ENCODE measurements at regions not wholly inside any gene's neighbourhood (a gene's known extent, or its start where the extent isn't known, plus 50 kb on each side); places are given as distances from the start of the nearest gene placed in this dataset.
"Not testable (repeated sequence)": the region's sequence is repeated elsewhere in the genome, so short reads cannot be mapped to it uniquely, and the experiment has no call there.

DNA sequence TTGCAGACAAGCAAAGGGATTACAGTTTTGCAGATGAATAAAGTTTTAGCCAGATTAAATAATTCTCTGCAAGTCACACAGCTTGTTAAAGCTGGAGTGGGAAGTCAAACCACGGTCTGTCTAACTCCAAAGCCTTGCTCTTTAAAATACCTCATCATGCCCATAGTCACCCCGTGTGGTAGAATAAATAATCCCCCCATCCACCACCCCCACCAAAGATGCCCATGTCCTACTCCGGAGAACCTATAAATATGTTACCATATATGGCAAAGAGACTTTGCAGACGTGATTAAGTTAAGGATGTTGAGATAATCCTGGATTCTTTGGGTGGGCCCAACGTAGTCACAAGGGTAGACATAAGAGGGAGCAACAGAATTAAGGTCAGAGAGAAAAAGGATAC is 118.7 kb downstream of the BEND2 start:
- DNase-seq: no peak

DNA sequence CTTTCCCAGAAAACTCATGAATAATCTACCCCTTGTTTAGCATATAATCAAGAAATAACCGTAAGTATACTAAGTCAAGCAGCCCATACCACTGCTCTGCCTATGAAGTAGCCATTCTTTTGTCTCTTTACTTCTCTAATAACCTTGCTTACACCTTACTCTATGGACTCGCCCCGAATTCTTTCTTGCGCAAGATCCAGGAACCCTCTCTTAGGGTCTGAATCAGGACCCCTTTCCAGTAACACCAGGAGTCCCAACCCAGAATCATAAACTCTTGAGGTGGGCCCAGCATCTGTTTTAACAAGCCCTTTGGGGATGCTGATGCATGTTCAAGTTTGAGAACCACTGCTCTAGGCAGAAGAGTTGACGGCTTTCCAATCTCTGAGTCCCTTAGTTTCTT is 119.6 kb downstream of the BEND2 start:
- DNase-seq: no peak

DNA sequence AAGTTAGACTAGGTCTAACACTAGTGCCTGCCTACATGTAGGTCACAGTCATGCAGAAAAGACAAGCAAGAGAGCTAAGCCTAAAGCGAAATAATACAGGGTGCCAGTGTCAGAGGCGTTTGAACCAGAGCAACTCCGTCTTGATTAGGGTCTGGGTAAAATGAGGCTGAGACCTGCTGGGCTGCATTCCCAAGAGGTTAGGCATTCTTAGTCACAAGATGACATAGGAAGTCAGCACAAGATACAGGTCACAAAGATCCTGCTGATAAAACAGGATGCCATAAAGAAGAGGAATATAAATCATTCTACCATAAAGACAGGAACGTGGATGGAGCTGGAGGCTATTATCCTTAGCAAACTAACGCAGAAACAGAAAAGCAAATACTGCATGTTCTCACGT is 120.9 kb downstream of the BEND2 start:
- no peak for DNase-seq

DNA sequence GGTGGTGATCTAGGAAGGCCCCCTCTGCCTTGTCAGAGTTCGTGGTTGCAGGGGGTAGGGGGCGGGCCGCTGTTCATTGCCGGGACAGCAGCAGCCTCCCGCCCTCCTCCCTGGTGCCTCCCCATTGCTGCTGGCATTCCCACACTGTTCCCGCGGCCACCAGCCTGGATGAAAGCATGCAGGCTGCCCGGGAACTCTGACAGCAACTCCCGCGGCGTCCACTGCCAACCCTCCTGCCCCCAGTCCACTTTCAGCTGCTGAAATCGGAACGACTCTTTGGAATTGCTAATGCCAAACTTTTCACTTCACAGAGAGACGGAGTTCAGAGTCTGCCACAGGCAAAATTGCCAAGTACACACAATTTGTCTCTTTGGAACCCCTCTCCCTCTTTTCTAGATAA is 121.9 kb downstream of the BEND2 start:
- no peak for DNase-seq

DNA sequence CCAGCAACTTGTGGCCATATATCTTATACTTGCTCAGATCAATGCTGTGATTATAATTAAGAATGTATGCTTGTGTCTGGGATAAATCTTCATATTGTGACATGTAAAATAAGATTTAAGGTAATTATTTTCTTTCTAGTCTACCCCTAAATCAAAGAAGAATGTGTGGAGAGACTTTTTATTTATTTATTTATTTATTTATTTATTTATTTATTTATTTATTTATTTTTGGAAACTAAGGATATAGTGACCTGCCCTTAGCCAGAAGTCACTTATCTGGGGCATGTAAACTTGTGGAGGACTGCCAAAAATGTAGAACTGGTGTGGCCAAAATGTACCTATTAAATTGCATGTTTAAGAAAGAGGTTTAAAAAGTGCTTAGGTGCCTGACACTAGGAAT is 144.3 kb downstream of the BEND2 start:
- no peak for DNase-seq

DNA sequence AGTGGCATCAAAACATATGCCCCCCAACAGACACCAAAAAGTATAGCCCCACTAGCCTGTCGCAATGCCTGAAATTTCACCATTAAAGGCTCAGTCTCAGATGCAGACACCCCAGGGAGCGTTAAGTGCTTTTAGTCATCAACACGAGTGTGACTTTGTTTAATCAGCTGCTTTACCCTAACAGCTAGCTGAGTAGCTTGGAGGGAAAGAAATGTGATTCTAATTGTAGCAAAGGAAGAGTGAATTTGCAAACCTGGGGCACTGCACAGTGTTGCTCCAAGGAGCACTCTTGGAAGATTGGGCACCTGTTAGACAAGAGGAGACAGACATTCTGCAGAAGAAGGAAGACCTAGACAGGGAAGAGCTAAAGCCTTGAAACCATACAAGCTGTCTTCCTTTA is 145.1 kb downstream of the BEND2 start:
- peak; percentile 78 for DNase-seq

DNA sequence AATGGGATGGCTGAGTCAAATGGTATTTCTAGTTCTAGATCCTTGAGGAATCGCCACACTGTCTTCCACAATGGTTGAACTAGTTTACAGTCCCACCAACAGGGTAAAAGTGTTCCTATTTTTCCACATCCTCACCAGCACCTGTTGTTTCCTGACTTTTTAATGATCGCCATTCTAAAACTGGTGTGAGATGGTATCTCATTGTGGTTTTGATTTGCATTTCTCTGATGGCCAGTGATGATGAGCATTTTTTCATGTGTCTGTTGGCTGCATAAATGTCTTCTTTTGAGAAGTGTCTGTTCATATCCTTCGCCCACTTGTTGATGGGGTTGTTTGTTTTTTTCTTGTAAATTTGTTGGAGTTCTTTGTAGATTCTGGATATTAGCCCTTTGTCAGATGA is 152.6 kb downstream of the BEND2 start:
- not testable (repeated sequence) for DNase-seq

DNA sequence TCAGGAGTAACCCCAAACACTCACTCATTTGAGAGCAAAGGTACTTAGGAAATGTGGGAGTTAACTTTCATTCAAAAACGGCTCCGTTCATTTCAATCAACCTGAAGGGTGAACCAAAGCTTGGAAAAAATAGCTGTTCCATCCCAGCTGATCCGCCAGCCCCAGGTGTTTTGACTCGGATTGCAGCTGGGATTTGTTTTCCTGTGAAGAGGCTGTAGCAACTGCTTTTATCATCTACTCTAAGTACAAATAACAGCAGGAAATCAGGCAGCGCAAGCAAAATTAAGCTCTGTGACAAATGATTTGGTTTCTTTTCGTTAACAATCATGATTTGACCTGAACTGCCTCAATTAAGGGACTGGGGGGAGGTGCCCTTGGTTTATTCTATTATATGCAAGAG is 154.7 kb downstream of the BEND2 start:
- peak; percentile 71 for DNase-seq

DNA sequence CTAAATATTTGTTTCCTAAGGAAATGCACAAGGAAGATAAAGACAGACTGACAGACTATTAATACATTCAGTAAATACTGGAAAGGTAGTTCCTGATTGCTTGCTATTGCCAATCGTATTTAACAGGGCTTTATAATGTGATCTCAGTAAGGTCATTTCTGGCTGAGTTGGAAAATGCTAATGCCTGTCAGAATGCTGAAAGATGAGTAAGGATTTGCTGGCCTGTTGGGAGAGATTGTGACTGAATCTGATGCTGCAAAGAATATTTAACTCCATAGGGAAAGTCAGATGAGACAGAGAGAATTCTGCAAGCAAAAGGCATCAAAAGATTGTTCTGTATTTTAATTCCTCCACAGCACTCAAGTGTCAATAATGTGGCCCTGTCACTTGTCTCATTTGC is 169.0 kb downstream of the BEND2 start:
- DNase-seq: no peak

DNA sequence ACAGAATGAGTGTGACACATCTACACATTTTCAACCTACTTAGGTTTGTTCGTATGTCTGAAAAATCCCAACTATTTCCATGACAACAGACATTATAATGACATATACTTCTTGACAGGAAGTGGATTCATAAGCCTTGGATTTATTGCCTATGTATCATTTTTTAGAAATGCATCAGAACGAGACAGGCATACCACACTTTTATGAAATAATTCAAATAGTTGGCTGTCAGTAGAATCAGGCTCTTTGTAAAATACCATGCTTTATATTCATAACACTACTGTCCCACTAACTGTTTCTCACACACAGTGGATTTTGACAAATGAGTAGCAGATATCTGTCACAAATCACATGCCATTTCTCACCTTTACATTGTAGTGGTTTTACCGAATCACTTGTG is 173.2 kb downstream of the BEND2 start:
- no peak for DNase-seq

DNA sequence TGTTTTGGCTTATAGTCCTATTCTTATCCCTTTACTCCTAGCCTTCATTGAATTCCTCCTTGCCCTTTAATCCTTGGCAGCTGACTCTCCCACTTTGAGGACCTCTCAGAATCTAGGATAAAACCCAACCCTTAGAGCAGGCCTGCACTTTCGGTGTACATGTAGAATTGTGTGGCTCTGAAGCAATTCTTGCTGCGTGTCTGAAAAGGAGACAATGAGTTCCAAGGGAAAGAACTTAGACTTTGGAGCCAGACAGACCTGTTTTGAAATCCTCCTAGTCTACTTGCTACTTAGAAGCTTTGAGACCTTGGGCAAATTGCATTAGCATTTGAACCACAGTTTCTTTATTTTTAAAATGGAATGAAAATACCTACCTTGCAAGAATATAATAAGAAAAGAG is 175.2 kb downstream of the BEND2 start:
- no peak for DNase-seq

DNA sequence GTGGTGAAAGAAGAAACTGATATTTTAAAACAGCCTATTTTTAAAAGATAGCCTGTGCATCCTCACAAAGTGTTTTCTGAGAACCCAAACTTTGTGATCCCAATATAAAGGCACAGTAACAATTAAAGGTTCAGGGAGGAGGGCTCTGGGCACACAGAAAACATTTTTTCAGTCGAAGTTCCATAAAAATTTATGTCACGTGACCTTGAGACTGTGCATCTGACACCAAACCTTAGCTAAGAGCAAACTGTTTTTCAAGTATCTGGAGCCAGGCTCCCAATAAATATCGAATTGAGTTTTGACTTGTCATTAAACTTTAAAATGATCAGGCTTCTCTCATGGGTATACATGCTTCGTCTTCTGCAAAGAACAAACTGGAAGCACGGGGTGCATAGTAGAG is 177.9 kb downstream of the BEND2 start:
- no peak for DNase-seq

DNA sequence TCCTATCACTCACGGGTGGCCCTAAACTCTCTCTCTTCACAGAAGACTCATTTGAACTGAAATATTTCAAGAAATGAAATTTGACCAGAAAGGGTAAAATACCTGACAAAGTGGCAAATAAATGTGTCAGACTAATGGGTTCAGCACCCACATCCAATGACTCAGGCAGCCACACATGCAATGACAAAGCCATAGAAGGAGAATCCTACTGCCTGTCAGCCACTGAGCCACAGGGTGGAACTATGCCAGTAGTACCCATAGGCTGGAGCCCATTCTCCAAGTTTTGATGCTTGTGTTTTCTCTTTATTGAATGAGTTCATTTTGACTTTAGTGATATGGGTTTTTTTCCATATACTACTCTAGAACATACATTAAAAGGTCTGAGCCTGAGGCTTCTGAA is 179.0 kb downstream of the BEND2 start:
- no peak for DNase-seq

DNA sequence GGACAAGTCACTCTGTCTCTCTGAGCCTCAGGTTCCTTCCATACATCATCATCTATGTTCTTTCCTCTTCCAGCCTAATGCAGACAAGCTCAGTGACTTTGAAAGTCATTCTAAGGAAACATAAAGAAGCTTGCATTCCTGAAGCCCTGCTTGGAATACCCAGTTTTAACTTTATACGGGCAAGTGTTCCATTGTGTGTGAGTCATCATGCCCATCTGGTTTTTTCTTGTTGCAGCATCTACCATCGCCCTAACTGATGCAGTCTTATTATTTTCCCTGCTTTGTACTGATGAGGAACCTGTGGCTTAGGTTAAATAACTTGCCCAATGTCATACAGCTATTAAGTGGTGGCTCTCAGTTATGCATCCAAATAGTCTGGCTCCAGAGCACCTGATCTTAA is 177.9 kb upstream of the RAI2 start:
- DNase-seq: no peak

DNA sequence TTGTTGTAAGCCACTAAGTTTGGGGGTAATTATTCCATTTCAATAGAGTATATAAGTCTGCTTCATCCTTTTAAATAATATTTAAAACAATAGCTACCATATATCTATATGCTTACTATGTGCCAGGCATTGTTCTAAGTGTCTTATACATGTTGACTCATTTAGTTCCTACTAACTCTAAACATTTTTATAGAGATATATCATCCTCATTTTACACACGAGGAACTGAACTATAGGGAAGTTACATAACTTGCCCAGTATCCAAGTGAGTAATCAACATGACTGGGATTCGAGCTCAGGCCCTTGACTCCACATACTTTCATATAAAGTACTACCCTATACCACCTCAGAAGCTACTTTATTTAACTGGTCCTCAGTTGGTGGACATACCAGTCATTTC is 175.3 kb upstream of the RAI2 start:
- DNase-seq: no peak

DNA sequence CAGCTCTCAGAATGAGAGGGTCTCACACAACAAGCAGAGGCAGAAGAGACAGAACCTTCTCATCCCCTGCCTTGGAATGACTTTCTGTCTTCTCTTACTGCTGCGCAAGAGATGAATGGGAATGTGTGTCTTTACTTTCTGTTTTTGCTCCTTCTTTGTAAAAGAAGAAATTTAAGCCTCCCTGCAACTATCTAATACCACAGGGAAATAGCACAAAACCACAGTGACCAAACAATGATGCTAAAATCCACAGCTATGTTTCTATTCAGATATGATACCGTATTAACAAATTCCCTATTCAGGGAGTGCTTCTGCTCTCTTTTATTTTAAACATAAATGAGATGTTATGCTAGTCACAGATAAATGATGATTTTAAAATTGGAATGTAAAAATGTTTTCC is 173.8 kb upstream of the RAI2 start:
- no peak for DNase-seq

DNA sequence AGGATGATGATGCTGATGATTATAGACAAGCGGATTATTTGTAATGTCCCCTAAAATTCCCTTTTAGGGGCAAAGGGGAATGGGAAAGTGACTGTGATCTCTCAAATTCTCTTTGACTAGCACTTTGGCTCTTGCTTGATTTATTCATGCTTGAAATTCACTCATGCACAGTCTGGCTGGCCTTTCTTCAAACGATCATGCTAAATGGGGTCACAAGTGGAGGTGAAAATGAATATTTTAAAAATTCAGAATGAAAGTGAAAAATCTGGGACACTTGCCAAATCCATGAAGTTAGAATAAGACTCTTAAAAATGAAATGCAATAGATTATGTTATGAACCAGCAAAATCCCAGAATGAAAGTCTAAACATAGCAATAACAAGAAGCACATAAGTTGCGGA is 173.4 kb upstream of the RAI2 start:
- DNase-seq: no peak

DNA sequence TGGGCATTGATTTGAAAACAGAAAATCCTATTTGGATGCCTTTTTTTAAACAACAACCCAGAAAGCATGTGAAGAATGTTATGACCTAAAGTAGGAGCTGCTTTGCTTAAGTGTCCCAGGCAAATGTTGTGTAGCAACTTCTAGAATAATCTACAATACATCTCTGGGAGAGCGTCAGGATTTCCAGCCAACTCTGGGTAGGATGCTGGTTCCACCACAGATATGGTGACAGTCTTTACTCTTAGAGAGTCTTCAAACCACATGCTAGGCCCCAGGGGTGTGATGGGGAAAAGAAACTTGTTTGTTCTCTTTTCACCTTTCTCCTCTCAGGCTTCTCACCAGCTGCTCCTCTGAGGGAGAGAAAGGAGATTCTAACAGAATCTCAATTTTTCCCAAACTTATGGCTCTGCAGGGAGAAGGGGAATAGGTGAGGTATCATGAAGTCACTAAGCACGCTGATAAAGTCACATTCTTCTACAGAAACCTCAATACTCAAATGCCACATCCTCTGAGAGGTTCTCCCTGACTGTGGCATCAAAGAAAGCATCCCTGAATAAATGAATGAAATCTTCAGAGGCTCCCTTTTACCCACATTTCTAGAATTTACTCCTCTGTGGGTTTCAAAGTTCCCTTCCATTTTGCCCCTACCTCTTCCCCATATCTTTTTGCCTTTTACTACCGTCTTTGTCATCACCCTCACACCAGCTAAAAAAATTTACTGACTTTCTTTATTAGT is 171.6 kb upstream of the RAI2 start:
- no peak for DNase-seq

DNA sequence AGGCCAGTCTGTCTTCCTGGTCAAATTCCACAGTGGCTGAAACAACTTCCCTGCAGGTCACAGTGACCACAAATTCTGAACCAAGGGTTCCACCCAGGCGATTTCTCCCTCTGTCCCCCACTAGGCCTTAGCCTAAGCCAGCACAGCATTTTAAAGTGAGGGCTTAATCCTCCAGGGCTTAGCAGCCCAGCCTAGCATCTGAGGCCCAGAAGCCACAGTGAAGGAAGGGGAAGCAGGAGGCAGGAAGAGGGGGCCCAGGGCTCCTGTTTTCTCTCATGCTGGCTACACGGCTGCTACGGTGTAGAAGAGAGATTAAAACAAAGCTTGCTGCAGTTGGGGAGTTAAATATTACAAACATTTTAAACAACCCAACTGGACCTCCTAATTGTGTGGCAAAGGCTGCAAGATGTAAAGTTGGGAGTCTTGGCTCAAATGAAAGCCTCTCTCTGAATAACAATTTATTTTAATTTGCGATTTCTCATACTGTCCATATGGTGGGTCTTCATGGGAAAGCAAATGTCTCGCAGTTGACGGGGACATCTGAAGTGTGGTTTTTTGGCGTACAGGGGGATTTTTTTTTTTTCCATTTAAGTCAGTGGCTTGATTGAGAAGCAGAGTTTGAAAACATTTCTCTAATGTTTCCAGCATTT is 170.8 kb upstream of the RAI2 start:
- no peak for DNase-seq

DNA sequence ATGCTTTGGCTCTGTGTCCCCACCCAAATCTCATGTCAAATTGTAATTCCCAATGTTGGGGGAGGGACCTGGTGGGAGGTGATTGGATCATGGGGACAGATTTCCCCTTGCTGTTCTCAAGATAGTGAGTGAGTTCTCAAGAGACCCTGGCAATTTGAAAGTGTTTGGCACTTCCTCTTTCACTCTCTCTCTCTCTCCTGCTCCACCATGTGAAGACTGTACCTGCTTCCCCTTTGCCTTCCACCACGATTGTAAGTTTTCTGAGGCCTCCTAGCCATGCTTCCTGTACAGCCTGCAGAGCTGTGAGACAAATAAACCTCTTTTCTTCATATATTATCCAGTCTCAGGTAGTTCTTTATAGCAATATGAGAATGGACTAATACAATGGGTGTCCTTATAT is 169.6 kb upstream of the RAI2 start:
- not testable (repeated sequence) for DNase-seq

DNA sequence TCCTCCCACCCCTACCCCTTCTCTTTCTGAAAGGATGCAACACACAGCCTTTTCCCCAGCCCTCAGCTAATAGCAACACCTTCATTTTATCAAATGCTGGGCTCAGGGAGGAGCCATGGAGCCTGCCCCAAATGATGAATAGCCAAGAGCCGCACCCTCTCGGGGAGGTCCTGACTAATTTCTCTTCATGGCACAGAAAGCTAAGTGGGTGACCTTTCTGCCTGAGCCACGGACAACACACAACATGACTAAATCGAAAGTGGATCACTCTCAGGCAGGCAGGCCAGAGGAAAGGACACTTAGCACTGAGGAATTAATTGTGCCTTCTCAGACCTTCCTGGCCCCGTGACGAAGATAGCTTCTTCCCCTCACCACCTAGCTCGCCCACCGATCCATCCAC is 165.1 kb upstream of the RAI2 start:
- no peak for DNase-seq

DNA sequence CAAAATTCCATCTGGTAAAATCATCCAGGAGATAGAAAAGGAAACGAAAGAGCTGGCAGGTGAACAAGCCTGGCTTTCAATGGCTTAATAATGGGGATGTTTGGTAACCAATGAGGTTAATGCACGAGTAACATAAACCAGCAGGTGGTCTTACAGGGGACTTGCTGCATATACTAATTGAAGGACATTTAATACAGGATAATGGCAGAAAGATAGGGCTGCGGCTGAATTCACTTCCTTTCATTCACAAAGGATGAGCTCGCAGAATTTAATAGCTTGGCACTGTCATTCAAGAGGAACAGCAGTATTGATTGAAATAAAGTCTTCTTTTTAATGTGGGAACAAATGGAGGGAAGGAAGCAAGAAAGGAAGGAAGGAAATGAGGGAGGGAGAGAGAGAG is 156.3 kb upstream of the RAI2 start:
- DNase-seq: no peak

DNA sequence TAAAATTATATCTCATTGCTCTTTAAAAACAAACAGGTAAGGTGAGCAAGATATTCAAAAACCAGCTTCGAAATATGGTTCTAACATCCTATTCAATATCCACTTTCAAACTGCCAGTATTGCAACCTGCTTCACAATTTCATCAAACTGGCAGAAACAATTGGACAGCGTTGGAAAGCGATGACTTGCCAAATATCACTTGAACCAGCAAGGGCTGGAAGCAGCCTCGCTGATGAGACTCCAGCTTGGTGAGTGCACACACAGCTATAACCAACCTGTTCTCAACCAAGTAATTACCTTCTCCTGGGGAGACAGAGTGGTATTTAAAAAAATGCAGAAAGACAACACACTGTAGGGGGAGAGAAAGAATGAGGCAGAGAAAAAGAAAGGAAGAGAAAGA is 155.8 kb upstream of the RAI2 start:
- no peak for DNase-seq

DNA sequence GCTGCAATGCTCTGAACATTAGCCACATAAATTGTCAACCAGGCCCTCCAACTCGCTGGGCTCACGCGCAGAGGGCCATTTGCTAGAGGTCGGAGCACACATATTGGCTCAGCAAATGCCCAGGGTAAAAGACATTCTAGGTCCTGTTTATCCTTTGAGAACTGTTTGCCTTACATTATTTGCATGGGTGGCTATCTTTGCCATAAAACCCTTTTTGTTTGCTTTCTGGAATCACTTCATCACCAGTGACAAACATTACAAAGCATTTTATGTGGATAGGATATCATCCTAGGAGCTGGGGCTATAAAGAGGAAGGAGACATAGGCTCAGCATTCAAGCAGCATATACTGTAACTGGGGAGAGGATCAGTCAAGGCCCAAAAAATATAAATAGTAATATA is 149.2 kb upstream of the RAI2 start:
- DNase-seq: no peak

DNA sequence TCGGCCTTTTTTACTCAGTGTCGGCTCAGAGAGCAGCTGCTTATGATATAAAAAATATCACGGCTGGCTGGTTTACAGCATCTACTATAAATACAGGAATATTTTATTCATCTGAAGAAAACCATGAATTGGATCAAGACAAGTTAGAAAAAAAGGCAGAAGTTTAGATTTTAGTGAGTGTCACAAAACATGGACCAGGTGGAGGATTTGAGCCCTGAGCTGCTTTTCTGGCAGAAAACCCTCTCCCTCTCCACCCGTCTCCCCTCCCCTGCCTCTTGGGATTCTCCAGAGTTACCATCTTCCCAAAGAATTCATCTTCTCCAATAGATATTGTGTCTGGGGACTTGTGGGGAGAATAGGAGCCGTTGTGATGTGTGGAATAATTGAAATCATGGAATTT is 142.8 kb upstream of the RAI2 start:
- no peak for DNase-seq
